GM18498 (cell line): ENCODE measurements at regions not wholly inside any gene's neighbourhood (a gene's known extent, or its start where the extent isn't known, plus 50 kb on each side); places are given as distances from the start of the nearest gene placed in this dataset.

Source experiments
- ATAC-seq: cut with Tn5 transposase; IDR thresholded peaks from one replicate; pipeline ENCODE4 v1.9.1; 2021; ENCODE audit warnings: mild to moderate bottlenecking, moderate library complexity; ENCODE audit not compliant: unreplicated experiment

DNA sequence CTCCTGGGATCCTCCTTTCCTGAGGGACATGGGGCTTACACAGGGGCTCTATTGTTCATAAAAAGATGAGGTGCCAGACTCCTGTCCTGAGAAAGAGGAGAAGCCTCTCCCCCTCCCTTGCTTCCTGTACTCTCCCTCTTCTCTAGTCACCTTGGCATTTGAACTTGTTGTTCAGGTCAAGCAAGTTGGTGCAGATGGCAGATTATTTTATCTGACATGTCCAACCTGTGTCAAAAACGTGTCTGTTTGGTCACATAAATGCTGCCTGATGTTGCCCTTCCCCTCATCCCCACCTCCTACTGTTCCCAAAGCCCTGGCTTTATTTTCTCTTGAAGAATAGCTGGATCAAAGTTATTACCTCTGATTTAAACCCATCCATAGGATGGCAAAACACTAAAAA, 154.8 kb downstream of the TMX1 start:
- ATAC-seq: no peak

GRCh38 chr14:51395361-51395849, 155.4 kb downstream of the TMX1 start:
- ATAC-seq: no peak

DNA sequence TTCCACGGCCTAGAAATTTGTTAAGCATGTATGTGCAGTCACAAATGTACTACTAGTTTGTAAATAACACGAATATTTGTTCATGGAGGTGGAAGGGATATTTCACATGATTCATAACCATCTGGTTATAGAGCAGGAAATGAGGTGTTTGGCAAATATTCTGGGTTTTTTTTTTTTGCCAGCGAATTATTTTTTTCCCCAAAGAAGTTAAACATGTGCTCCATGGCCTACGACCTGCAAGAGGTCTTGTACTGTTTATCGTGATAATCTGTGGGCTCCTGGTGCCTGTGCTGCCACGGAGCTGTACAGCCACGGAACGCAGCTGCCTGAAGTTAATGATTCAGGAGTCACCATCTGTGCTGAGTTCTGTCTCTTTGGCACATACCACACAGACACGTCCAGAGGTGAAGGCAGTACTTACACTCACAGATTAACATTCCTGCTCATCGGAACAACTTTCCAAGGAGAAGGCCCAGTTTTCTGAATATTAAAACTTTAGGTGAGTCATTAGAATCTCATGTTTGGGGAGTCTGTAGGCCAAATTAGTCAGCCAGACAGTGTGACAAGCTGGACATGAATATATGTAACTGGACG, 156.3 kb downstream of the TMX1 start:
- ATAC-seq: no peak

DNA sequence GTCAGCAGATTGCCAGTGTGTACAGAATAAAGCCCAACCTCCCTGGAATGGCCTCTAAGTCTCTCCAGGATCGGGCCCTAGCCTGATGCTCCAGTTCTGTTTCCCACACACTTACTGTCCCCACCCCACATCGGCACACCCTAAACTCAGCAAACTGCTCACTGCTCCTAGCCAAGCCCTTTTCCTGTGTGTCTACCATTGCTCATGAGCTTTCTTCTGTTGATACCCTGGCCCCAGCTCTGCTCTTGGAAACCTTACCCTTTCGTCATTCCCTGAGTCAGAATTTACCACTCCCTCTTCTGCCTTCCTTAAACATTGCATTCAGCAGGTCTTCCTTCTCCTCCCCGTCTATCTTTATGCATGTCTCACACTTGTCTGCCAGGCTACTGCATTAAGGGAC, 158.9 kb downstream of the TMX1 start:
- no peak for ATAC-seq

GRCh38 chr14:51400139-51400538, 160.1 kb downstream of the TMX1 start:
- ATAC-seq: no peak

DNA sequence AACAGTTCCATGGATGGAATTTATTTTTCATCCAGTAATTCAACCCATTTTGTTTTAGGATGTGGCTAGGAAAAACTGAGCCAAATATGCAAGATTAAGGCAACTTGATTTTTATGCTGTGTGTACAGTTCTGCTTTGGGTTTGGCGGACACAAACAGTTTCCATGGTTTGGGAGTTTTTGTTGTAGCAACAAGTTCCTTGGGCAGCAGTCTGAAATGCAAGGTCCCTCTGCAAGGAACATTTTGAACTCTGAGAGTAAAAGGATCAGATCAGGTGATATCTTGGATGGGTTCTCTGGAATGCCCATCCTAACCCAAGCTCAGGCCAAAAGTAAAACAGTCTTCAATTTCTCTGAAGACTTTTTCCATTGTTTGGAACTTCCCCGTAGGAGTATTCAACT, 161.2 kb downstream of the TMX1 start:
- no peak for ATAC-seq

DNA sequence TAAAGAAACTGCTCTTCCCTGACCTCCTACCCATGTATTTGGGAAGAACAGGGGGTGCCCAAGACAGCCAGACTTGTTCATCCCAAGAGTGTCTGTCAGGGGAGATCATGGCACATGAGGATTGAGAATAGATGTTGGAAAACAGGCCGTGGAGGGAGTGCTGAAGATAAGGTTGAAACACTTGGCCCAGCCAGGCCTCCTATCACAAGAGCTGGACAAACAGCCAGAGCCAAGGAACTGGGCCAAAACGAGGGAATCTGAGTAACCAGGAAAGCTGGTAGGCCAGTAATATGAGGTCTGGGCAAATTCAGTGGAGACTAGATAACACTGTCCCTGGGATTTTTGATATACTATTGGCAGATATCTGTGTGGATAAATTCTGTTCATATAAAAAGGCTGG, 161.7 kb downstream of the TMX1 start:
- ATAC-seq: no peak

GRCh38 chr14:51410897-51411296, 170.8 kb downstream of the TMX1 start:
- no peak for ATAC-seq

- ATAC-seq: no peak
These were observed 179.6 kb downstream of the TMX1 start for GRCh38 chr14:51419685-51420084.

GRCh38 chr14:51422704-51423103, 182.7 kb downstream of the TMX1 start:
- ATAC-seq: no peak

DNA sequence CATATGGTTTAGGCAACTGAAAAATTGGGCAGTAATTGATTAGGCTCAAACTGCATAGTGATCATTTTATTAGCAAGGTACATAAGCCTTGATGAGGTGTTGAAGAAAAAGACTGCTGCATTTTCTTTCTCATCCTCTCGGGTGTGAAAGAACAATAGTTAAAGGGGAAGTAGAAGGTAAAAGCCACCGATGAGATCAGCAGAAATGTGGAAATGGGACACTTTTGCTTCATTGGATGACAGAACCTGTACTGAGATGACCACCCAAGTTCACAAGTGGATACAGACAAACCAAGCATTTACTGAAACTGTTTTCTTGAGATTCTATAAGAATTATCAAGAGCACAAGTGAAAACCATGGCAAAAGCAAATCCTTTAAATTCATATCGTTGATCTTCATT, 184.0 kb downstream of the TMX1 start:
- ATAC-seq: no peak

GRCh38 chr14:51424561-51425251, 184.7 kb downstream of the TMX1 start:
- no peak for ATAC-seq

GRCh38 chr14:51428981-51429380, 188.9 kb downstream of the TMX1 start:
- ATAC-seq: no peak

GRCh38 chr14:51430079-51430478, 190.0 kb downstream of the TMX1 start:
- ATAC-seq: no peak

DNA sequence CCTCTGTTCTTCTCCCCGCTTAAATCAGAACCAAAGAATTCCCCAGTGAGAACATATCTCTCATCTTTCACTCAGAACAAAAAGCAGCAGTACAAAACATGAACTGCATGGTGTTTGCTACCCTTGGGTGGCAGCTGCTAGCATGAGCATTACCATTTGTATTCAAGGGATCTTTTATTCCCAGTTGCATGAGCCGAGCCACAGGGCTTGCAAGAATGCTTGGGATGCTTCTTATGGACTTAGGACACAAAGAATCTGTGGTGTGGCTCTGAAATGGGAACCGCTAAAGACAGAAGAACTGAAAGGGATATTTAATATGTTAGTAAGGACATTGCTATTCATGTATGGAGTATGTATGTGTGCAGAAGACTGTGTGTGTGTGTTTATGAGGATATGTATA, 190.6 kb downstream of the TMX1 start:
- ATAC-seq: no peak

DNA sequence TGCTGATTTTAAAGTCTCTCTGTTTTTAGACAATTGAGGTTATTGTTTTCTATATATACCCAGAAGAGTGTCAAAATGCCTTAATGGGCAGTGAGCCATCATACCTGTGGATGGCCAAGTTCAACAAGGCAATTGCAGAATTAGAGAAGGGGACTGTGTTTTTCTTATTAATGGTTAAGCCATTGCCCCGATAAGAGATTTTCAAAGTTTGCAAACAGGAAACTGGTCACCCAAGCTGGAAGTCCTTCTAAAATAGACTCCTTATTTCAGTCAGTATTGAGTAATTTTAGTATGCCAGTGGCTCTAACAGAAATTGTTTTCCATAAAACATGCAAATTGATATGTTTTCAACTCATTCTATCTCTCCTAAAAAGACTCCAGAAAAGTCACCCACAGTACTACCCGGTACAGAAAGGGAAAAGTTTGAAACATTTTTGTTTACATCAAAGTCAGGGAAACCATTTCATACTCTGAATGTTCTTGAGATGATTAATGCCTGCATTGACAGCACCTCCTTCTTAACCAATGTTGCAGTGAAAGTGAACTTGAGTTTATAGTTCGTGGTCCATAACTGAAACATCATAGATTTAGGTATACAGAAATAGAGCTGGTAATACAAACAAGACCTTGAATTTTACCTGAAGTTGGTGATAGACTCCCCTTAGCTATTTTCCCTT, 191.1 kb downstream of the TMX1 start:
- ATAC-seq: peak; percentile 56

GRCh38 chr14:51431741-51432140, 191.7 kb downstream of the TMX1 start:
- ATAC-seq: no peak

- ATAC-seq: peak; percentile 58
These were observed 192.4 kb downstream of the TMX1 start for GRCh38 chr14:51432302-51432948.

GRCh38 chr14:51436630-51437029, 196.6 kb downstream of the TMX1 start:
- no peak for ATAC-seq

- no peak for ATAC-seq
These were observed 199.8 kb downstream of the TMX1 start for GRCh38 chr14:51439896-51440295.

DNA sequence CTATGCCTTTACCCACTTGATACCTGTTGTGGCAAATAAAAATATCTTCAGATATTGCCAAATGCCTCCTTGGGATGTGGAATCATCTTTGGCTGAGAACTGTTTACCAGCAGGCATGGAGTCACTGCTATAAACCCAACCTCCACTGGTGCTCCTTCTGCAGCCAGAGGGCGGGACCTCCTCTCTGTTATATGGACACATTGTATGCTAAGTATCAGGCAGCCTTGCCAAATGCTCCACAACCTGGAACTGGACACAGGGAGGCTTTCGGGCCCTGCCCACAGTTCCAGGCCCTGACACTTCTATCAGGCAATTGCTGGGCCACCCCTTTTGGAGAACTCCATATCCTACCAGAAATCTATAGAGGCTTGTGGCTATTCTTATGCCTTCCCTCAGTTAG, 201.0 kb downstream of the TMX1 start:
- no peak for ATAC-seq
